ENCODE measurements at regions not wholly inside any gene's neighbourhood (a gene's known extent, or its start where the extent isn't known, plus 50 kb on each side); places are given as distances from the start of the nearest gene placed in this dataset.

DNA sequence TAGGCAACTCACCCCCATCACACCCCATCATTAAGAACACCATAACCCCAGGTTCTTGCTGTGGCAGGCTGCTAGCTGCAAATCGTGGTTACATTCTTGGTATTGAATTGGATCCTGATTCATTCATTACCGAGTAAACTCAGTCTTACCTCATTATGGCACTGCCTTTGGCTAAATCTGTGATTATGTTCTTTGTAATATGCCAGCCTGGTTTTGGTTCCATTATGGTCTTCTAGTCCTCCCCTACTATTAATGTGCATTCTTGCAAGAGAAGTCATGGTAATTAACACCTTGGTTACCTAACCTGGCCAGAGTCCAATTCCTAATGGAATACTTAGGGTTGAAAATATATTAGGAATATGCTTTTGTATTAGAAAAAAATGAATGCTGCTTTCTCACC, 258.9 kb upstream of the APCDD1 start:
- Histone ChIP-seq H3K27ac (ENCODE audit: low read length) (no peak overlapping the region), H3K9me3 (ENCODE audit: control insufficient read depth in 2 of 2, low read length in 2 of 2) (no peaks in the 10 kb centered on the region), H3K36me3 (ENCODE audit: control insufficient read depth in 2 of 2, insufficient read depth in 2 of 2, low read length in 2 of 2) (no peaks in the 10 kb centered on the region), H3K27me3 (ENCODE audit: control insufficient read depth in 1 of 2, insufficient read depth in 2 of 2, low read length in 2 of 2) (no peaks in the 10 kb centered on the region), H3K4me3 (ENCODE audit: low read length in 2 of 2) (no peak overlapping the region), H3K9ac (ENCODE audit: low read length in 2 of 2) (no peak overlapping the region), H3K4me1 (ENCODE audit: control insufficient read depth, insufficient read depth, low read length) (no peaks in the 10 kb centered on the region)

DNA sequence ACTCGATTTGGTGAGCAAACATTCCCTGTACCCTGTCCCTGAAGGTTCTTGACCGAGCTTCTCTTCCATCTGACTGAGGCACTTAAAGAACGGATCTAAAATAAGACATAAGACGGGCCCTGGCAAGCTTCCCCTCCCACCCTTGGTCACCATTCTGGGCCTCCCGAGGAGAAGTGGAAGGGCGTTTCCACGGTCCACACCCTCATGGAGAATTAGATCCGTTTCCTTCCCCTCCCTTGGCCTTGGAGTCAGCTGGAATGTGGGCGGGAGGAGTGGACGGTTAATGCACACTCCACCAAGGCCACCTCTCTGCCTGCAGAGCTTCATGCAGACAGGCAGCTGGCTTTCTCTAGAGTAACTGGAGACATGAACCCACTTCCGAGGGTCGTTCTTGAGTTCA, 257.3 kb upstream of the APCDD1 start:
- H3K27ac ChIP-seq (ENCODE audit: low read length) = no peak overlapping the region
- no peak overlapping the region for H3K4me3 ChIP-seq (ENCODE audit: low read length in 2 of 2)
- H3K27me3 ChIP-seq (ENCODE audit: control insufficient read depth in 1 of 2, insufficient read depth in 2 of 2, low read length in 2 of 2) = no peaks in the 10 kb centered on the region

DNA sequence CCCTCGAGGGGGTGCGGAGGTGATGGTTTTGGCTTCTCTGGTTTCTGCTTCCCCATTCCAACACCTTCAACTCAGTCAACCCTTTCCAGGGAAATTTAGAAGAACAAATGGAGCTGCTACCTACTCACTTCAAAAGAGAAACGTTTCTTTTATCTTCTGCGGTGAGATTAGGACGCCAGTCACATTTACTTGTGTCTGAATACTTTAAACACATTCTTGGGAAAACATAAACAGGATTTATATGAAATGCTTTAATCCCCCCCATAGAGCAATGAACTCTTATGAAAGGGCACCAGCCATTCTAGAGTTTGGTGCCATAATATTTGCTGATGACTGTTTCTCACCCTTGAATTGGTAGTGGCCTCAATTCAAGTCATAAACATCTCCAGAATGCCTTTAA, 253.2 kb upstream of the APCDD1 start:
- Histone ChIP-seq H3K27ac (ENCODE audit: low read length) (no peak overlapping the region), H3K9ac (ENCODE audit: low read length in 2 of 2) (no peak overlapping the region), H3K27me3 (ENCODE audit: control insufficient read depth in 1 of 2, insufficient read depth in 2 of 2, low read length in 2 of 2) (no peaks in the 10 kb centered on the region), H3K36me3 (ENCODE audit: control insufficient read depth in 2 of 2, insufficient read depth in 2 of 2, low read length in 2 of 2) (no peaks in the 10 kb centered on the region), H3K4me1 (ENCODE audit: control insufficient read depth, insufficient read depth, low read length) (no peaks in the 10 kb centered on the region), H3K4me3 (ENCODE audit: low read length in 2 of 2) (no peak overlapping the region), H3K9me3 (ENCODE audit: control insufficient read depth in 2 of 2, low read length in 2 of 2) (no peaks in the 10 kb centered on the region)

More for the DNA sequence above, 257.3 kb upstream of the APCDD1 start:
- Histone ChIP-seq H3K9ac (ENCODE audit: low read length in 2 of 2) (no peak overlapping the region), H3K9me3 (ENCODE audit: control insufficient read depth in 2 of 2, low read length in 2 of 2) (no peaks in the 10 kb centered on the region), H3K4me1 (ENCODE audit: control insufficient read depth, insufficient read depth, low read length) (no peaks in the 10 kb centered on the region), H3K36me3 (ENCODE audit: control insufficient read depth in 2 of 2, insufficient read depth in 2 of 2, low read length in 2 of 2) (no peaks in the 10 kb centered on the region)

DNA sequence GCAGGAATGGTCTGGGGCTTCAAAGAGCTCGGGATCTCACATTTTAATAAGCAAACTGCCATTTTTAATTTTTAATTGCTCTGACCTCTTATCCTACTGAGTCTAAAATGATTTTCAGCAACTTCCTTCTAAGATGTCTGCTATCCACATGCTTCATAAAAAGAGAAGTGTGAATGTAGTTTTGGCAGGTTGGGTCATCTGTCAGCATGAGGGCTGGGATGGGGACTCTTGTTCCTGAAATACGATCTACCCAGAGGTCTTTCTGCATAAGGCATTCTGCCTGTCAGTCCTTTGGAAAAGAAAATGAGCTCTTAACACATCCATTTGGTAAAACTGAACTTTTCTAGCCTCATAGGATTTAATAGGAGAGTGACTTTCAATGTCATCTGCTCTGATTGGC, 252.8 kb upstream of the APCDD1 start:
- Histone ChIP-seq H3K4me1 (ENCODE audit: control insufficient read depth, insufficient read depth, low read length) (no peaks in the 10 kb centered on the region), H3K9me3 (ENCODE audit: control insufficient read depth in 2 of 2, low read length in 2 of 2) (no peaks in the 10 kb centered on the region), H3K4me3 (ENCODE audit: low read length in 2 of 2) (no peak overlapping the region), H3K9ac (ENCODE audit: low read length in 2 of 2) (no peak overlapping the region), H3K27me3 (ENCODE audit: control insufficient read depth in 1 of 2, insufficient read depth in 2 of 2, low read length in 2 of 2) (no peaks in the 10 kb centered on the region), H3K27ac (ENCODE audit: low read length) (no peak overlapping the region), H3K36me3 (ENCODE audit: control insufficient read depth in 2 of 2, insufficient read depth in 2 of 2, low read length in 2 of 2) (no peaks in the 10 kb centered on the region)

DNA sequence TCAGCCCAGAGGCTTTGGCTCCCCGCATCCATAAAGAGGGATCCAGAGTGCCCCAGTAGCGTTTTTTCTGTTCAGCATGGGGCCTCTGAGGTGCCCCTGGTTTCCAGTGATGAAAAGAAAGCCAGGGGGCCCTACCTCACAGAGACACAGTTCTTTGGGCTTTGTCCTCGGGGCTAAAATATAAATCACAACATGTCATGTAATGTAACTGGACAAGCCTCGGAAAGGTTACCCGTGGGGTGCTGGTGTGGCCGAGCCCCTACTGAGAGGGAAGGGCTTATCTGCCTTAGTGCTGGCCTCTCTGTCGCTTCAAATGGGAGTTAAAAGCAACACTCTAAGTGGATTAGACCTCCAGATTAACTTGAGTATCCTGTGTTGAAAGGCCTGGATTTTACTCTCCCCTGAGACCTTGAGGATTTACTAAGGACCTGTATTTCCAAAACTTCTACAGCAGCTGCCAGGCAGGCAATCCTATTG, 251.6 kb upstream of the APCDD1 start:
- Histone ChIP-seq H3K9ac (ENCODE audit: low read length in 2 of 2) (no peak overlapping the region), H3K4me1 (ENCODE audit: control insufficient read depth, insufficient read depth, low read length) (no peaks in the 10 kb centered on the region), H3K27ac (ENCODE audit: low read length) (no peak overlapping the region), H3K27me3 (ENCODE audit: control insufficient read depth in 1 of 2, insufficient read depth in 2 of 2, low read length in 2 of 2) (no peaks in the 10 kb centered on the region), H3K36me3 (ENCODE audit: control insufficient read depth in 2 of 2, insufficient read depth in 2 of 2, low read length in 2 of 2) (no peaks in the 10 kb centered on the region), H3K4me3 (ENCODE audit: low read length in 2 of 2) (no peak overlapping the region), H3K9me3 (ENCODE audit: control insufficient read depth in 2 of 2, low read length in 2 of 2) (no peaks in the 10 kb centered on the region)

DNA sequence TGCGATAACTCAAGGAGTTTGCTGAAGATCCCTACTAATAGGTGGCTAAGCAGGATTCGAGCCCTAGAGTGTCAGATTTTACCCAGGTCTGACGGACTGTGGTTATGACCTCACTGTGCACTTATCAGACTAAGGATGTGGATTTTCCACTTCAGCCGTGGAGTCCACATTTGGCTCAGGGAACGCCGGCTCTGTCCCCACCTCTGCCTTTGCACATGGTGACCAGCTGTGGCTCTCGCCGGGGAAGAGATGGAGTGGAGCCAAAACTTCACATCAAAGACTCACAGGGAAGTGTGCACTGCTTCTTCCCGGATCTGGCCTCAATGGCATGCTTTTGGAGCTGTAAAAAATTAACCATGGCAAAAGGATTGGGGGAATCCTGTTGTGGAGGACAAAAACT, 249.3 kb upstream of the APCDD1 start:
- Histone ChIP-seq H3K4me3 (ENCODE audit: low read length in 2 of 2) (no peak overlapping the region), H3K4me1 (ENCODE audit: control insufficient read depth, insufficient read depth, low read length) (no peaks in the 10 kb centered on the region), H3K27ac (ENCODE audit: low read length) (no peak overlapping the region), H3K27me3 (ENCODE audit: control insufficient read depth in 1 of 2, insufficient read depth in 2 of 2, low read length in 2 of 2) (no peaks in the 10 kb centered on the region), H3K9me3 (ENCODE audit: control insufficient read depth in 2 of 2, low read length in 2 of 2) (no peaks in the 10 kb centered on the region), H3K9ac (ENCODE audit: low read length in 2 of 2) (no peak overlapping the region), H3K36me3 (ENCODE audit: control insufficient read depth in 2 of 2, insufficient read depth in 2 of 2, low read length in 2 of 2) (no peaks in the 10 kb centered on the region)

DNA sequence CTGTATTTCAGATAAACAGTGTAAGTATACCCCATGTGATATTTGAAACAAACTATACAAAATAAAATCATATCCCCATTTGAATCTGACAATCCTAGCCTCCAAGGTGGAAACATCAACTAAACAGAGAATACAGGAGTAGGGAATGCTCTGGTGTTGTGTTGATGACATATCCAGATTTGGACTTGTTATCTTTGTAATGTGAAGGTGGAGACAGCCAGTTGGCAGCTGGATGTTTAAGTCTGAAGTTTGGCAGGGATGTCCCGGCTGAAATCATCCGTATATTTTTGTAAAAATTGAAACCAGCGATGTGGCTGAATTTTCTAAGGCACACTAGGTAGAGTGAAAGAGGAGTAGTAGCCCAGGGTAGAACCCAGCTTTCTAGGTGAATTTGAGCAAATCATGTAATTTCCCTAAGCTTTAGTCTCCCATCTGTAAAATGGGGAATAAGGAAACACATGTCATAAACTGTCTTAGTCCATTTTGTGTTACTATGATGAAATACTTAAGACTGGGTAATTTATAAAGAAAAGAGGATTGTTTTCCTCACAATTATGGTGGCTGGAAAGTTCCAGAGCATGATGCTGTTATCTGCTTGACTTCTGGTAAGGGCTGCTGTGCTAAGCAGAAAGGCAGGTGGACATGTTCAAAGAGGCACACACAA, 246.6 kb upstream of the APCDD1 start:
- Histone ChIP-seq H3K9me3 (ENCODE audit: control insufficient read depth in 2 of 2, low read length in 2 of 2) (no peaks in the 10 kb centered on the region), H3K4me3 (ENCODE audit: low read length in 2 of 2) (no peak overlapping the region), H3K27me3 (ENCODE audit: control insufficient read depth in 1 of 2, insufficient read depth in 2 of 2, low read length in 2 of 2) (no peaks in the 10 kb centered on the region), H3K27ac (ENCODE audit: low read length) (no peak overlapping the region), H3K36me3 (ENCODE audit: control insufficient read depth in 2 of 2, insufficient read depth in 2 of 2, low read length in 2 of 2) (no peaks in the 10 kb centered on the region), H3K4me1 (ENCODE audit: control insufficient read depth, insufficient read depth, low read length) (no peaks in the 10 kb centered on the region), H3K9ac (ENCODE audit: low read length in 2 of 2) (no peak overlapping the region)

DNA sequence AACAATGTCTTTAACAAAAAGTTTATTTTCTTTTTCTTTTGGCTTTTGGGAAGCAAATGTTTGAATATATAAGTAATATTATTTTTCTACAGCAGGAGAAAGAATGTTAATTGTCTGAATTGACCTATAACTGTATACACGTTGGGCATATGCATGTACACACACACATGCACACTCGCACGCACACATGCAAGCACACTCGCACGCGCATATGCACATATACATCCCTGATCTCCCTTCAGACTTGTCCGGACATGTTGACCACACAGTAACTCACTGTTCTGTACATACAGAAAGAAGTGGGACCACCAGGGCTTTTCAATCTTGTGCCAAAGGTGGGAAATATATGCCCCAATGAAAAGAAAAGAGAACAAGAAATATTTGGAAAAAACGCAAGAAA, 245.1 kb upstream of the APCDD1 start:
- Histone ChIP-seq H3K27me3 (ENCODE audit: control insufficient read depth in 1 of 2, insufficient read depth in 2 of 2, low read length in 2 of 2) (no peaks in the 10 kb centered on the region), H3K9ac (ENCODE audit: low read length in 2 of 2) (no peak overlapping the region), H3K4me3 (ENCODE audit: low read length in 2 of 2) (no peak overlapping the region), H3K4me1 (ENCODE audit: control insufficient read depth, insufficient read depth, low read length) (no peaks in the 10 kb centered on the region), H3K9me3 (ENCODE audit: control insufficient read depth in 2 of 2, low read length in 2 of 2) (no peaks in the 10 kb centered on the region), H3K27ac (ENCODE audit: low read length) (no peak overlapping the region), H3K36me3 (ENCODE audit: control insufficient read depth in 2 of 2, insufficient read depth in 2 of 2, low read length in 2 of 2) (no peaks in the 10 kb centered on the region)

DNA sequence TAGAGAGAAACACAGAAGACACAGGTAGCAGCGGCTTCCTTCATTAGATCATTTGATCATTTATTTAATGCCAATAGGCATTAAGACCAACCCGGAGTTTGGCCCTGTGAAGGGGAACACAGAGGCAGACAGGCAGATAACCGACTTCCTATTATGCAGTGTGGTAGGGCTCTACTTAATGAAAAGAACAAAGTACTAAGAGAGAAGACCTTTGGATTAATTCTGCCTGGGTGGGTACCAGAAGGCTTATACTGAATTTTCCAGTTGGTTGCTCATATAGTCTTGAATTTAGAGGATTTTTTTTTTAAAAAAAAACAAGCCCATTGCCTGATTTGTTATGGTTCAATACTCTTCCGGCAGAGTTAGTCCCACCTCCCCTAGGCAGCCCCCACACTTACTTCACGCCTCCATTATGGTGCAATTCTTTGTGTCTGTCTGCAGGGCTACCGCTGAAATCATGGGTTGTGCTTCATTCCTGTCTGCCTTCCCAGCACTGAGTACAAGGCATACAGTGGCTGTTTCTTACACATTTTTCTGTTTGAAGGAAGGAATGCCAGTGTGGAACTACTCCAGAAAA, 244.3 kb upstream of the APCDD1 start:
- H3K4me1 ChIP-seq (ENCODE audit: control insufficient read depth, insufficient read depth, low read length) = no peaks in the 10 kb centered on the region
- H3K27me3 ChIP-seq (ENCODE audit: control insufficient read depth in 1 of 2, insufficient read depth in 2 of 2, low read length in 2 of 2) = no peaks in the 10 kb centered on the region
- no peak overlapping the region for H3K27ac ChIP-seq (ENCODE audit: low read length)
- no peak overlapping the region for H3K9ac ChIP-seq (ENCODE audit: low read length in 2 of 2)
- H3K36me3 ChIP-seq (ENCODE audit: control insufficient read depth in 2 of 2, insufficient read depth in 2 of 2, low read length in 2 of 2) = no peaks in the 10 kb centered on the region
- no peak overlapping the region for H3K4me3 ChIP-seq (ENCODE audit: low read length in 2 of 2)
- no peaks in the 10 kb centered on the region for H3K9me3 ChIP-seq (ENCODE audit: control insufficient read depth in 2 of 2, low read length in 2 of 2)

DNA sequence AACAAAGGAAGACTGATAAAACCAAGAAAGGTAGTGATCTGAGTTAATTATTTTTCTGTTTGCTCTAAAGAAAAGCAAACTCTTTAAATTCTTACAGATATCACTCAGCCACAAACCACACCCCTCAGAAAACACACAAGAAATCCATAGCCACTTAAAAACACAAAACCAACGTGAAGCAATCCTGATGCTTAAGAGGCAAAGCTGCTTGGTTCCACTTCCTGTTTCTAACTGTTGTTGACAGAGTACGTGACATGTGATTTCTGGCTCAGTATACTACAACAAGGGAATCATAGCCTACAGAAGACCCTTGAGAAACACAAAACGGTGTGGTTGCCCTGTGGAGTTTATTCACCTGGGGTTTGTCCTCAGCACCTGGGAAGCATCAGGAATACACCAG, 240.9 kb upstream of the APCDD1 start:
- Histone ChIP-seq H3K27ac (ENCODE audit: low read length) (no peak overlapping the region), H3K4me1 (ENCODE audit: control insufficient read depth, insufficient read depth, low read length) (no peaks in the 10 kb centered on the region), H3K9ac (ENCODE audit: low read length in 2 of 2) (no peak overlapping the region), H3K27me3 (ENCODE audit: control insufficient read depth in 1 of 2, insufficient read depth in 2 of 2, low read length in 2 of 2) (no peaks in the 10 kb centered on the region), H3K36me3 (ENCODE audit: control insufficient read depth in 2 of 2, insufficient read depth in 2 of 2, low read length in 2 of 2) (no peaks in the 10 kb centered on the region), H3K9me3 (ENCODE audit: control insufficient read depth in 2 of 2, low read length in 2 of 2) (peaks cover 0 to 7% of the 10 kb centered on the region in 2 donors), H3K4me3 (ENCODE audit: low read length in 2 of 2) (no peak overlapping the region)

DNA sequence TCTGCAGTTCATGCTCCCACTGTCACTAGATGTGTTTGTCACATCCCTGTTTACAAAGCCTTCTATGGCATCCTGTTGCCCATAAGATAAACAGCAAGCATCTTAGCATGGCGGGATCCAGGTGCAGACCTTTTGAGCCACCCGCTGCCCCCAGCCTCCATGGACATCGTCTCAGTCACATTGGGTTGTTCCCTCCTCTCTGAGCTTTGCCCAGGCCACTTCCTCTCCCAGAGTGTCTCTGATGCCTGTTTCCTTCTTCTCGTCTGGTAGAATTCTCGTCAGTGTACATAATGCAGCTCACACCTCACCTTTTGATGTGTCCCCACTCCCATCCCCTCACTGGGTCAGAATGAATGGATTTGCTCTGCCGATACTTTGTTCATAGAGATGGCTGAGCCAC, 239.0 kb upstream of the APCDD1 start:
- H3K27ac ChIP-seq (ENCODE audit: low read length) = no peak overlapping the region
- no peaks in the 10 kb centered on the region for H3K4me1 ChIP-seq (ENCODE audit: control insufficient read depth, insufficient read depth, low read length)
- no peak overlapping the region for H3K4me3 ChIP-seq (ENCODE audit: low read length in 2 of 2)
- H3K9ac ChIP-seq (ENCODE audit: low read length in 2 of 2) = no peak overlapping the region
- H3K36me3 ChIP-seq (ENCODE audit: control insufficient read depth in 2 of 2, insufficient read depth in 2 of 2, low read length in 2 of 2) = no peaks in the 10 kb centered on the region
- no peaks in the 10 kb centered on the region for H3K27me3 ChIP-seq (ENCODE audit: control insufficient read depth in 1 of 2, insufficient read depth in 2 of 2, low read length in 2 of 2)
- H3K9me3 ChIP-seq (ENCODE audit: control insufficient read depth in 2 of 2, low read length in 2 of 2) = peaks cover 0 to 8% of the 10 kb centered on the region in 2 donors

Data from stomach smooth muscle (tissue), 2 donors.